GM12872 (cell line): ENCODE measurements at regions not wholly inside any gene's neighbourhood (a gene's known extent, or its start where the extent isn't known, plus 50 kb on each side); places are given as distances from the start of the nearest gene placed in this dataset.

Source experiments
- CTCF ChIP-seq: IDR thresholded peaks from 3 replicates; pipeline ENCODE4 v1.5.1; 2011; ENCODE audit warnings: low read depth, mild to moderate bottlenecking, low read length, moderate library complexity; ENCODE audit not compliant: insufficient read depth

- TF ChIP-seq CTCF: no peak
Measured at GRCh38 chr3:101141135-101141534, 147.9 kb upstream of the ABI3BP start.

GRCh38 chr3:101138817-101139216 lies 145.6 kb upstream of the ABI3BP start:
- TF ChIP-seq CTCF: no peak

- no peak for TF ChIP-seq CTCF
Measured at GRCh38 chr3:101134331-101134730, 141.1 kb upstream of the ABI3BP start.

- TF ChIP-seq CTCF: no peak
Measured at GRCh38 chr3:101133652-101134051, 140.4 kb upstream of the ABI3BP start.

- peak; percentile 26; the same call in 1 of the 3 replicates for TF ChIP-seq CTCF
Measured at GRCh38 chr3:101131767-101132166, 138.5 kb upstream of the ABI3BP start.

- no peak for TF ChIP-seq CTCF
Measured at GRCh38 chr3:101128786-101129185, 135.6 kb upstream of the ABI3BP start.

GRCh38 chr3:101128001-101128400 lies 134.8 kb upstream of the ABI3BP start:
- no peak for TF ChIP-seq CTCF

GRCh38 chr3:101124125-101124524 lies 130.9 kb upstream of the ABI3BP start:
- TF ChIP-seq CTCF: no peak
